A673 (cell line): ENCODE measurements at regions not wholly inside any gene's neighbourhood (a gene's known extent, or its start where the extent isn't known, plus 50 kb on each side); places are given as distances from the start of the nearest gene placed in this dataset.

Experiments used
- EZH2 ChIP-seq: fragments of 200-600 bp; sonication (generic); IDR thresholded peaks from 2 replicates; pipeline ENCODE4 v1.6.1; 2017; ENCODE audit warnings: borderline replicate concordance, low read depth, mild to moderate bottlenecking, mixed read lengths, antibody characterized with exemption, low read length; ENCODE audit not compliant: poor library complexity, severe bottlenecking
- TF ChIP-seq, protein P1 (sequence below): fragments of 300-800, 200-600 bp; sonication (generic); conservative IDR thresholded peaks from 2 replicates; pipeline ENCODE4 v1.5.1; 2017; ENCODE audit warnings: low read depth, mild to moderate bottlenecking, antibody characterized with exemption, low read length, moderate library complexity, mixed read lengths

DNA sequence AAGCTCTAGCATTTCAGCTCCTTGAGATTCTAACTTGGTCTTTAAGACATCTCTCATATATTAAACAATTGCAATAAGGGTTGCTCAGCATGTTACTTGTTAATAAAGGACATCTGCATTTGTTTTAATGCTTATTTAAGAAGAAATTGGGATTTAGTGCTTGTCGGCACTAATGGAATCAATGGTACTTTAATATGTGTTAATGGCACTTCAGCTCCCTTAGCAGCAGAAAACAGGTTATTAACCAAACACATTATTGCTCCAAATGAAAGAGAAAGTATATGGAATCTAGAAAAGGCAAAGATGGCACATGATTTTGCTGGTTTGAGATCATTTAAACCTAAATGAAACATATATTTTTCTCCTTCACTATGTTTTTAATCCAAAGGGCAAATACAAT lies 137.3 kb upstream of the GOLIM4 start:
- TF ChIP-seq, protein P1, sequence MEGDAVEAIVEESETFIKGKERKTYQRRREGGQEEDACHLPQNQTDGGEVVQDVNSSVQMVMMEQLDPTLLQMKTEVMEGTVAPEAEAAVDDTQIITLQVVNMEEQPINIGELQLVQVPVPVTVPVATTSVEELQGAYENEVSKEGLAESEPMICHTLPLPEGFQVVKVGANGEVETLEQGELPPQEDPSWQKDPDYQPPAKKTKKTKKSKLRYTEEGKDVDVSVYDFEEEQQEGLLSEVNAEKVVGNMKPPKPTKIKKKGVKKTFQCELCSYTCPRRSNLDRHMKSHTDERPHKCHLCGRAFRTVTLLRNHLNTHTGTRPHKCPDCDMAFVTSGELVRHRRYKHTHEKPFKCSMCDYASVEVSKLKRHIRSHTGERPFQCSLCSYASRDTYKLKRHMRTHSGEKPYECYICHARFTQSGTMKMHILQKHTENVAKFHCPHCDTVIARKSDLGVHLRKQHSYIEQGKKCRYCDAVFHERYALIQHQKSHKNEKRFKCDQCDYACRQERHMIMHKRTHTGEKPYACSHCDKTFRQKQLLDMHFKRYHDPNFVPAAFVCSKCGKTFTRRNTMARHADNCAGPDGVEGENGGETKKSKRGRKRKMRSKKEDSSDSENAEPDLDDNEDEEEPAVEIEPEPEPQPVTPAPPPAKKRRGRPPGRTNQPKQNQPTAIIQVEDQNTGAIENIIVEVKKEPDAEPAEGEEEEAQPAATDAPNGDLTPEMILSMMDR: no peak
- no peak for TF ChIP-seq EZH2
